Spleen (tissue), 7 donors: ENCODE measurements at regions not wholly inside any gene's neighbourhood (a gene's known extent, or its start where the extent isn't known, plus 50 kb on each side); places are given as distances from the start of the nearest gene placed in this dataset.

Experiments
- CTCF ChIP-seq, 11 experiments: fragments of 200-600 bp in 7 of 11; fragments of 450-650 bp in 4 of 11; sonication (generic) in 4 of 11; IDR thresholded peaks in 8 of 11; conservative IDR thresholded peaks in 3 of 11; 1 replicate in 7 of 11; 2 replicates in 4 of 11; pipeline versions ENCODE4 v1.4.0 to v1.8.0; 2016 to 2021; ENCODE audit warnings: antibody characterized with exemption in 11 of 11, inconsistent platforms in 4 of 11, mild to moderate bottlenecking in 1 of 11
- POLR2A ChIP-seq, 3 donors: fragments of 450-650 bp; IDR thresholded peaks; one replicate each; pipeline ENCODE4 v1.5.1; 2017; ENCODE audit warnings: antibody characterized with exemption in 3 of 3, mild to moderate bottlenecking in 1 of 3
- POLR2AphosphoS5 ChIP-seq, 3 donors: sonication (generic); formaldehyde crosslinking; IDR thresholded peaks; one replicate each; pipeline ENCODE4 v1.5.1; 2017; ENCODE audit warnings: antibody characterized with exemption in 3 of 3
- donor health status: DM: no; HTN: no; CAD: no; lungs with moderate emphysema.
- donor health status: DM: no; HTN: no; CAD: no.
- donor health status: DM: no; HTN: no; CAD: no.

- TF ChIP-seq POLR2AphosphoS5 (IDR thresholded peaks at IDR 0.05) (no peak), CTCF (IDR thresholded peaks at IDR 0.05 in 8 of 11, conservative IDR thresholded peaks at IDR 0.05 in 3 of 11) (no peak), POLR2A (IDR thresholded peaks at IDR 0.05) (no peak)
These were observed 816.2 kb upstream of the GRAMD2B start for GRCh38 chr5:125607018-125607417.
